Left renal cortex interstitium (tissue), 4 donors: ENCODE measurements at regions not wholly inside any gene's neighbourhood (a gene's known extent, or its start where the extent isn't known, plus 50 kb on each side); places are given as distances from the start of the nearest gene placed in this dataset.

Experiments used
- DNase-seq, 4 donors: peaks; one replicate each; pipeline ENCODE4 v3.0.0-alpha.2; 2013; ENCODE audit warnings: low read depth in 4 of 4, low spot score in 2 of 4, missing footprints in 1 of 4

DNA sequence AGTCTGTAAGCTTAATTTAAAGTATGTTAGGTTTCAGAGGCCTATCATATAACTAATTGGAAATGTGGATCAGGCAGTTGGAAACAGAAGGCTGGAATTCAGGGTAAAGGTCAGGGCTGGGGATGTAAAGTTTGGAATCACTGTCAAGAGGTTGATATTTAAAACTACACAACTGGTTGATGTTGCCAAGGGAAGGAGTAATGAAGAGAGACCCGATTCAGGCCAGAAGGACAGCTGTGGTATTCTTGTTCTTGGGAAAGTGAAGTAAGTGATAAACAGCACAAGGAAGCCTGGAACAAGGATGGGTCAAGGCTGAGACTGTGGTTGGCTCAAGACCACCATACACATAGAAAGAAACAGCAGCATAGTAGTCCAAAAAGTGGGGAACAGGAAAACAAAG, 654.2 kb downstream of the NTRK3 start:
- DNase-seq: no peak

DNA sequence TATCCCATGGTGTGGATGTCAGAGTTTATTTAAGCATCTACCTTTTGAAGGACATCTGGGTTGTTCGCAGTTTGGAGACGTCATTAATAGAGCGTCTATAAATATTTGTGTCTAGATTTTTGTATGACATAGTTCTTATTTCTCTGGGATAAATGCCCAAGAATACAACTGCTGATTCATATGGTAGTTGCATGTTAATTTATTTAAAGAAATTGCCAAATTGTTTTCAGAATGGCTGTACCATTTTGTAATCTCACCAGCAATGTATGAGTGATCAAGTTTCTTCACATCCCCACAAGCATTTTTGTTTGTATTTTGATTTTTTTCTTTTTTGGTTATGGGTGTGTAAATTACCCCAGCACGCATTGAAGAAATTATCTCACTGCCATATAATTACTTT, 656.9 kb downstream of the NTRK3 start:
- DNase-seq: no peak

DNA sequence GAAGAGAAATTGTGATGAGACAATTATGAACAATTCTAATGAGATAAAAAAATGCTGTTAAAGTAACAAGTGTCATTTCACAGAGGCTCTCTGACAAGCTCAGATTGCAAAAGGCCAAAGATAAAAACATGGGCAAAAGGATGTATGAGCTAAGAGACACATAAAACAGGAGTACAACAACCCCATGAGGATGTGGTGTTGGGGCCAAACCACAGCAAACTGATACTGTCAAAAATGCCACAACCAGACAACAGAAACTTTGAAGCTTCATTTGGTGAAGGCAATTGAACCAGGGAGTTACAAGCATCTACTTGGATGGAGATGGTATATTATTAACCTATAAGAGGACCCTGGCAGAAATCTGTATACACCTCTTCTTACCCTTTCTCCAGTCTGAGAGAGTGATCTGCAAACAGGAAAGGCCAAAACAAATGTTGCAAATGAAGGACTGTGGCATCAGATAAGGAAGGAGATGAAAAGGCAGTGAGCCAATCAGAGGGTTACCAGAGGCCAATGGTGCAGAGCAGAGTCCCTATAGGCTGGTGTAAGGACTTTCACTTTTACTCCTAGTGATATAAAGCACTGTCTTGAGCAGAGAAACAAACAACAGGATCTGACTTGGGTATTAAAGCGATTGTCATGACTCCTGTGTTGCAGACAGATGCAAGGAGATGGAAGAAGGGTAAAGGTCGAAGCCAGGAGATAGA, 659.0 kb downstream of the NTRK3 start:
- DNase-seq: no peak

DNA sequence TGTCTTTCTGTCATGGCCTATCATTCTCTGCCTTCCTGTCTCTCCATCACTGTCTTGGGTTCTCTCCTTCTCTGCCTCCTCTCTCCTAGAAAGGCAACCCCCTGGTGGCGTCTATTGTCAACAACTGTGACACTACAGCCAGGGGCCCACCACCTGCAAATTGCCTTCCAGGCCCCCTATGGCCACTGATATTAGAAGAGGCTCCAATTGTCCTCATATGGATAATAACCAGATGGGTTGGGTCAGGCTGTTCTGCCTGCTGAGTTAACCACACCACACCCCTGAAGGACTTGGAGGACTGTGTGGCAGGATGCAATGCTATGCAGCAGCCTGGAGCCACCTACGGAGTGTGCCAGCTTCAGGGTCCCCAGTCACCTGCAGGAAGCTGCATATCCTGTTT, 665.0 kb downstream of the NTRK3 start:
- no peak for DNase-seq

DNA sequence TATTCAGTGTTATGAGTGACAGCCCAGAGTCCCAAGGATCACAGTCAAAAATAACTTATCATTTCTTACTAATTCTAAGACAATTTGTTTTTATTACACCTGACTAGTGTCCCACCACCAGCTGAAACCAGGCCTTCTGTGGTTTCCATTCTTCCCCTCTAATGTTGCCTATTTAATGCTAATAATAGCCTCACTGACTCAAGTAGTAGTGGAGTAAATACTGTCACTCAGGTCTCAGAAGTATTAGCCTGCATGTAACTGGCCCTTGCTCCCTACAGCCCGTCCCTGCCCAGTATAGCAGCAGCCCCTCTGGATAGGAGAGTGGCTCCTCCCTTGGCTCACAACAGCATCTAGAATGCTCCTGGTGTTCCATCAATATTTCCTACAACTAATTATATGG, 665.5 kb downstream of the NTRK3 start:
- DNase-seq: no peak

DNA sequence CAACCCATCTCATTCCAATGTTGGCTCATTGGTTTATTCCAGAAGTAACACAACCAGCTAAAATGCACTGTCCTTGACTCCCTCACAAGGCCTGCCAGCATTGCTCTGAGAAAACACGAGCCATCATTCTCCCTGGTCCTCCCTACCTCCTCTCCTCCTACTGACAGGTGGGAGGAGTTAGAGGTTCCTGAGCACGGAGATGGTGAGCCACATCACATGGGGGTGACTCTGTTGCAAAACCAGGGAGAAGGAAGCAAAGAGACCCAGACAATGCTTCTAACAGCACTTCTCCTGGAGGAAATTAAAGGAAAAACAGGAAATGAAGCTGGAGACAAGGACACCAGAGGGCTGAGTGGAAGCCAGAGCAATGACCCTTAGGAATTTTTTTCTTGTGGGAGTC, 667.4 kb downstream of the NTRK3 start:
- no peak for DNase-seq

DNA sequence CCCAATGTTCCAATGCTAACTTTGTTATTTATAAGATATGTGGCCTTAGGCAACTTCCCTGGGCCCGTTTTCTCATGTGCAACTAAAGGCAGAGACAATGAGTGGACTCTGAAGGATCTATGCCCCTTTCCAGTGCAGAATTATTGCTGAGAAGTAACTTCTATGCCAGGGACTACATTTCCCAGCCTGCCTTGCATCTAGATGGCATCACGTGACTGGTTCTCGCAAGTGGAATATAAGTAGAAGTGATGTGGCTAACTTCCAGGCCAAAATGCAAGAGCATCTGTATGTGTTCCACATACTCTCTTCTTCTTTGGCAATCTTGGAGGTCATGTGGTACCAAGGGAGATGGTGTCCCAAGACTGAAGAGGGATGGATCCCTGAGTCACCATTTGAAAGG, 674.4 kb downstream of the NTRK3 start:
- DNase-seq: no peak

DNA sequence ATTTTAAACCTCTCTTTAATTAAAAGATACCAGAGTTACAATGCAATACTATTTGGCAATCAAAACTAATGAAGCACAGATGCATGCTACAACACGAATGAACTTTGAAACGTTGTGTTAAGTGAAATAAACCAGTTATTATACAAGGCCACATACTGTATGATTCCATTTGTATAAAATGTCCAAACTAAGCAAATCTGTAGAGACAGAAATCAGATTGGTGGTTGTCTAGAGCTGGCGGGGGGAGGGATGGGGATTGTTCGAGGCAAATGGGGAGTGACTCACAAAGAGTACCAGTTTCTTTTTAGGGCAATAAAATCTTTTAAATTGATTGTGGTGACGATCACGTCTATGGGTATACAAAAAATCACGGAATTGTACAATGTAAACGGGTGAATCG, 677.0 kb downstream of the NTRK3 start:
- DNase-seq: no peak

DNA sequence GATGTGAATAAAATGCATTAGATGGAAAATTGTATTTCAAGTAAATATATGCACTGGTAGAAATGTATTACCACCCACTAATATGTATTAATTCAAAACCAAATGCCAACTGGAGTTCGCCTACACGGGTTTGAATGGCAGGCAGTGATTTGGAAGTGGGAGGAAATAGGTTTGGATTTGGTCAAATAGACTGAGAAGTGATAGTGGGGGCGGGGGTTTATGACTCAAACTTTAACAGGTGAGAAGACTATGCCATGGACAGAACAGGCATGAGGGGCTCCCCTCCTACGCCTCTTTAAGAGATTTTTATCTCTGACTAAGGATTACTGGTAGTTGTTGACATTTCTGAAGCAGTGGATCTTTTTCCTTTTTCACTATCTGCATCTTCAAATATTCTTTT, 677.8 kb downstream of the NTRK3 start:
- no peak for DNase-seq

DNA sequence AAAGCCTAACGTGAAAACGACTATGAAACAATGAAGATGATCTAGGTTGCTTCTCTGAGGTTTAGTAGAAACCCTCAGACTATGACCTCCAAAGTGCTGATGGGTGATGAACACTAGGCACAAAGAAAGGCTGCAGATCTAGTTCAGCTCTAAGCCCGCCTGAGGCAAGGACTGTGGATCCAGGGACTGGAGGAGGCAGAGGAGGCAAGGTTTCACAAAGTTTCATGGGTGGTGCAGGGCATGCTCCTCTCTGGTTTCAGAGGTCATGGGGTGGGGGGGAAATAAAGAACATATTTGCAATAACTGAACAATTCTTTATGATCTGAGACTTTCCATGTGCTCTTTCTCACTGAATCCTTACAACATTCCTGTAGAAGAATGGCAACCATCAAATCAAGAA, 679.2 kb downstream of the NTRK3 start:
- DNase-seq: no peak

DNA sequence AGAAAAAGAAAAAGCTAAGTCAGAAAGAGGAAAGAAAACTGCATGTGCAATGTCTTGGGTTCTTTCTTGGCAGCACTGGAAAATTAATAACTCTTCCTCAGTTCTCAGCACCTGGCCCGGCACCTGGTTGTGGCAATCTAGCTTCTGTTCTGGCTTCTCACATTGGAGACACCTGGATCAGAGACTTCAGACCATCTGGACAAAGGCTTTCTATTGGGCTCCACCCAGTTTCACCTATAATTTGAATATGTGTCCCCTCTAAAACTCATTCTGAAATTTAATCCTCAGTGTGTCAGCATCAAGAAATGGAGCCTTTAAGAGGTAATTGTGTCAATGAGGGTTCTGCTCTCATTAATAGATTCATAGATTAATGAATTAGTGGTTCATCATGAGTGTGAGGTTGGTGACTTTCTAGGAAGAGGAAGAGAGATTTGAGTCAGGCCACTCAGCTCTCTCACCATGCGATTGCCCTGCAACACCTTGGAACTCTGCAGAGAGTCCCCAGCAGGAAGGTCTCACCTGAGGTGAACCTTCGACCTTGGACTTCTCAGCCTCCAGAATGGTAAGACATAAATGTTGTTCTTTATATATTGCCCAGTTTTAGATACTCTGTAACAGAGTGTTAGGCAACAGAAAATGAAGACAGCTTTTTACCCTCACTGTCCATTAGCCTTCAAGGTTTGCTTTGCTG, 679.9 kb downstream of the NTRK3 start:
- no peak for DNase-seq

DNA sequence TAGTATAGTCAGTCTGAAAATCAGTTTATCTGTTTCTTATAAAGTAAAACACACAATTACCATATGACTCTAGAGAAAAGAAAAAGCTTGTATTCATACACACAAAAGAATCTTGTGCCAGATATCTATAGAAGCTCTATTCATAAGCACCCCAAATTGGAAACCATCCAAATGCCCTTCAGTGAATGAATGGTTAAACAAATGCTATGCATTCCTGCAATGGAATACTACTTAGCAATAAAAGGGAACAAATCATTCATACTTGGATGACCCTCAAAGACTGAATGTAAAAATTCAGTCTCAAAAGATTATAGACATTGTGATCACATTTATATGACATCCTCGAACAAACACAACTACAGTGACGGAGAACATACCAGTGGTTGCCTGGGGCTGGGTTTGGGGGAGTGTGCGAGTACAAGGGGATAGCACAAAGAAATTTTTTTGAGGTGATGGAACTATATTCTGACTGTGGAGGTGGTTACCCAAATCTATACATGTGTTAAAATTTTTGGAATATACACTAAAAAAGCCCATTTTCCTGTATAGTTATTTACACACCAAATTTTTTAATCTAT, 680.6 kb downstream of the NTRK3 start:
- DNase-seq: no peak

DNA sequence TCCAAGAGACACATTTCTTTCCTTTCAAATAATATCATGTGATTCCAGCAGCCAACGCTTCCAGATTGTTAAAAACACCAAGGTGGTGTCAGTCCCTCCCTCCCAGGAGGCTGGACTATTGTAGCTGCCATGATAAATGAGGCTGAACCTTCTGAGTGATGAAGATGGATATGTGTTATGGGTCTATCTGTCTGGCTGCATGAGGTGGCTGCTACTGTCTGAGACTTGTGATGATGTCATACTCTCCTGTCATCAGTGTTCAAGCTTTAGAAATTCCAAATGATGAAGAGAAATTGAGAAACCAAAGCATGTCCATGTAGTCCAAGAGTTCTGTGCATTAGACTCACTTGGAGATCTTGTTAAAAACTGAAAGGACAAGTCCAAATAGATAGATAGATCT, 683.0 kb downstream of the NTRK3 start:
- no peak for DNase-seq

DNA sequence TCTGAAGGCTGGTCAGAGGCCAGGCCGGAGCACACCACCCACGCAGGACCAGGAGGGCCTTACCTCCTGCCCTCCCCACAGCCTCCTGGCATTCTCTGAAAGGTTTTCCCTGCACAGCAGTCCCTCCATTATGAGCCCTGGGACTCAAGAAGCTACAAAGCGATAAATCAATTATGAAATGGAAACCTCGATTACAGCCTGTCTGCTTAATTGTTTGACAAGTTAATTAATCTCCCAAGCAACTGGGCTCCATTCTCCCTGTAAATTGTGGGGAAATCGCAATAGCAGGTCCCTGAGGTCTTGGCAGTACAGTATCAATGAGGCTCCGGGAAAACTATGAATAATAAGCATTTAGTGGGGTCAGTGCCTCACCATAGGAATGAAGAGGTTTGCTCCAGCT, 683.5 kb downstream of the NTRK3 start:
- no peak for DNase-seq

DNA sequence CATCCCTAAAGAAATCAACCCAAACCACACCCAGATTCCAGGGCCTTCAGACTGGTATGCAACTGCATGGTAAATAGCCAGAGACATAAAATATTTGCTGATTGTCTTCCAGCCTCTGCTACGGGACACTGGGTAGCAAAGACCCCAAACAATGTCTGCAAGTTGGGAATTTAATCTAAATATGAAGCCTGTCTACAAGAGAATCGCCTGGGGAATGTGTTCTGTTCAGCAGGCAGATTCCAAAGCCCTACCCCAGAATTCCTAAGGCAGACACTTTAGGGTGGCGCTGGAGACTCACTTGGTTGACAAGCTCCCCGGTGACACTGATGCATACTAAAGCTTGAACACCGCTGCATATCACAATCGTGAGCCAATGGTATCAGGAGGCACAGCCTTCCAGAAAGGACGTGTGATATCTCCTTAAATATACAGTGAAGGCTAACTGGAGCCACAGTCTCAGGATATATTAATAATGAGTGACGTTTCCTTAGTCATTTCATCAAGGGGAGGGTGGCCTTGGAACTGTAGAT, 684.1 kb downstream of the NTRK3 start:
- no peak for DNase-seq

DNA sequence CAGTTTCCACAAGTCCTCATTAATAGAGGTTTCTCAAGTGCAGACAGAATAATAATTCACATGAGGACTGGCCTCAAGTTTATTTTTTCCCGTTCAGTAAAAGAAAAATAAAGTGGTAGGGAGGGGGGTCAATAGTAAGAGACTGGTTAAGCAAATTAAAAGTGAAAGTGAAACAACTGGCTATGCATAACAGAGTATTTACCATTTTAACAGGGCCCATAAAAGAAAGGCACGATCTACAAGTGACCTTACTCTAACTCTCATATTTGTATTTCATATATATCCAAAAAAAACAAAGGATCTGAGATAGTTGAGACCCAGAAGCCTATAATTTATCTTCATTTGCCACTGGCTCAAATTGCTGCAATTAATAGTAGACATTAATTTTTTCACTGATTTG, 686.3 kb downstream of the NTRK3 start:
- peak in 1 of 4 donors; percentile 23 for DNase-seq

DNA sequence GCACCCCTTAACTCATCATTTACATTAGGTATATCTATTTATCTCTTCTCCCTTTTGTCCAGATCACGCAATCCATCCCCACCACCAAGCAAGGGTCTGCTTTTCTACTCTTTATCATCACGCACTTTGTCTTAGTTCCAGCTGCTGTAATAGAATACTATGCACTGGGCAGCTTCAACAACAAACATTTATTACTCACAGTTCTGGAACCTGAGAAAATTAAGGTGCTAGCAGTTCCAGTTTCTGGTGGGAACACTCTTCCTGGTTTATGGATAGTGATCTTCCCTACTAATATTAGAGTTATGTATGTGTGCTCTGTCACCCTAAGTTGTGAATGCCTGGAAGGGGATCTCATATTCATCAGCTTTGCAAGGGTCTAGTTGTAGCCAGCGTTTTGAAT, 687.0 kb downstream of the NTRK3 start:
- no peak for DNase-seq

DNA sequence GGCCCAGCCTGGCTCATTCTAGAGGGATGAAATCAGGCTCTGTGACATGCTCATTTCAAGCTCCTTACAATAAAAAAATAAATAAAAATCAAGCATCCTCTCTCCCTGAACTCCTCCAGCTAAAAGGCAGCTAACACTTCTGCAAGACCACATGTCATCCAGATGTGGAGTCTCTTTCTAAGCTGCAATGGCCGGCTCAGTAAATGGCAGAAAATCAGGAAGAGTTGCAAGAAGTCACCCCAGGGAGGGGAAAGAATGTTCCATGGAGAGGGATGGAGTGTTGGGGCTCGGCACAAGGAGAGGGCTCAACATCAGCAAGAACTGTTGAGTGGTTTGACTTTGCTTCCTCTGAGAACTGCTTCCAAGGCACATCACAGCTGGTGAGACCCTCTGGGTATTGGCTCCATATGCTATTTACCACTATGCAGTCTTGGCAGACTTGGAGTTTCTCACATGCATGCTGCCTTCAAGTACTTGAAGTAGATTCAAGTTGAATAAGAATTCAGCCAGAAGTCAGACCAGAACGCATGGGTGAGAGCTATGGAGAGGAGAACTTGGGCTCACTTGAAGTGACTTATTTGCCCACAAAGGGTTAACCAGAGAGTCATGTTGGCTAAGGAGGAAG, 689.0 kb downstream of the NTRK3 start:
- no peak for DNase-seq

DNA sequence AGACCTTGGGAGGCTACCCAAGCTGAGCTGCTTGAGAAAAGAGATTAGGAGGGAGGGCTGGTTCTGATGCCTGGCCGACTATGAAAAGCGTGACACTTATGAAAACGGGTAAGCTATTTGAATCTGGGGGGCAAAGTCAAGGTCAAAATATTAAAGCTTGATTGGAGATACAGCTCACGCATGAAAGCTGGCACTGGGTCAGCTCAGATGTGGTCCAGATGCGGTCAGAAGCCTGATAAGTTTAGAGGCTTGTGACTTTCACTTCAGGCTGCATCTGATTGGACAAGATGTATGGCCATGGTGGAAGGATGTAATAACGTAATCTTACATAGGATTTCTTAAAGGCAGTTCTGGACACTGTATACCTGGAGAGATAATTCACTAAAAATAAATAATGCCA, 690.3 kb downstream of the NTRK3 start:
- DNase-seq: no peak

DNA sequence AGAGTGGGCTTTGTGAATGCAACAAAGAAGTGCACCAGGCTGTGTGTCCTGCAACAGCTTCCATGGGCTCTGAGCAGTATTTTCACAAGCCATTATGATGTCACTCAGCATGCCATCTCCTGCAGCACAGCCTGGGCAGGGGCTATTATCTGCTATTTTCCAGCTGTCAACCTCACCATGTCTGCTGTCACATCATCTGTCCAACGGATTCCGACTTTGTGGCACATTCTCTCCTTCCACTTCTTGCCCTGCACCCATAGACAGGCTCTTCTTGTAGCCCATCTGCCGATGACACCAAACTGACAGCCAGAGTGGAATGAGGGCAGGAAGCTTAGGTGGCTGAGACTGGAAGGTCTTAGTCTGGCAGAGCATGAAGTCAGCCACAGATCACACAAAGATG, 691.9 kb downstream of the NTRK3 start:
- DNase-seq: no peak

DNA sequence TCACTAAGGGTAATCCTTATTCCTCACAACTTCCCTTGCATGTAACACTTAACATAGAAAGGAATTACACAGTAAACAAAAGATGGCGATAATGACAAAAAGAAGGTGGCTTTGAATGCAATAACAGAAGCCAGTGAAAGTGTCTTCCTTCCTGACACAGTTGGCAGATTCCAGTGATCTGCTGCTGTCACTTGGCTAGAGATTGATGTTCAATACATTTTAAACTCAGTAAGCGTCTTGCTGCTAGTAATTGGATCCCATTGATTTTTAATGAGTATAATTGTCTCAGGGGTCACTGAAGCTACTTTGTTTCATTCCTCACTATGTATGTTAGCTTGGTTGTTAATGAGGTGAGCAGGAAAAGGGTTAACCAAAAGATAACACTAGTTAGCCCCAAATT, 692.7 kb downstream of the NTRK3 start:
- DNase-seq: no peak

DNA sequence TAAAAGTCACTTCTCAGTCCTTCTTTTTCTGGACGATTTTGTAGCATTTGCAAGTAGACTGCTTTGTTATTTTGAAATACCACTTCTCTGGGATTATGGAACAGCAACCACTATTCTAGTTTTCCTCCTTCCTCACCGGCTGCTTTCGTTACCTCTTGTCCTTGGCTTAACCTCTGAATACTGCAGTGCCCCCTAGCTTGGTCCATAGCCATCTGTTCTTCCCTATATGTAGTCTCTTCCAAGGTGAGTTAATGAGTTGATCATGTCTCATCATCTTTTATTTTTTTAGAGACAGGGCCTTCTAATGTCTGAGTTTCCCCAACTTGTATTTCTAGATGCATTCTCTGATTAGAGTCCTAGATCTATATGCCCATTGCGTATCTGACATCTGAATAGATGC, 694.3 kb downstream of the NTRK3 start:
- DNase-seq: no peak
